ENCODE measurements at regions not wholly inside any gene's neighbourhood (a gene's known extent, or its start where the extent isn't known, plus 50 kb on each side); places are given as distances from the start of the nearest gene placed in this dataset.
"Not testable (repeated sequence)": the region's sequence is repeated elsewhere in the genome, so short reads cannot be mapped to it uniquely, and the experiment has no call there.

DNA sequence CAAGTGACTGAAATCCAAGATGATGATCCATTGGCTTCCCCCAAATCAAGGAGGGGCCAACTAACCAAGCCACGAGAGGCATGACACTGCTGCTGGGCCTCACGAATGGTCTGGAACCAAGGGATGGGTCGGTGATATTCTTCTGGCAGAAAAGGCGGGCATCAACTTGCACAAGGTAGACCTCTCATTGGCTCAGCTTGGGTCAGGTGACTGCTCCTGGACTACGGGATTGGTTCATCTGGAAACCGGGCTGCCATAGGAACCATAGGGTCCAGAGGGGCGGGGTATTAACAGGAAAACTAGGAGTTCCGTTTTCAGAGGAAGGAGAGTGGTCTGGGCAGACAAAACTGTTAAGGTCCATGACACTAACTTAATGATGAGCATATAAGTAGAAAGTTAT, 100.9 kb downstream of the TFAP2C start:
- DNase-seq, result no peak

DNA sequence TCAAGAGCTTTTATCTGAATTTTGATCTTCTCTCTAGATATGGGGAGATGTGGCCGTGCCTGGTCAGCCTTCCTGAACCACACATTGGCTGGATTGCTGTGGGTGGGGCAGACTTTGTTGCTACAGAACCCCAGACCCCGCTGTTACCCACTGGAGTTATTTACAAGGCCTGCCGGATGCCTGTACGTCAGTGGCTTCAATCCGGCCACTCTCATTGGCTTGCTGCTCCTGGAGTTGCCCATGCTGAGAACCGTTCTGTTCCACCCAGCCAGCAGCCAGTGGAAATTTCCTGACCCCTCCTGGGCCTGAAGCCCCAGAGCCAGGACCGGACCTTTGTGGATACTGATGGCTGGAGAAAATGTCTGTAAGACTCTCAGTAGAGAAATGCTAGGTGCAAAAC, 101.9 kb downstream of the TFAP2C start:
- DNase-seq, result no peak

DNA sequence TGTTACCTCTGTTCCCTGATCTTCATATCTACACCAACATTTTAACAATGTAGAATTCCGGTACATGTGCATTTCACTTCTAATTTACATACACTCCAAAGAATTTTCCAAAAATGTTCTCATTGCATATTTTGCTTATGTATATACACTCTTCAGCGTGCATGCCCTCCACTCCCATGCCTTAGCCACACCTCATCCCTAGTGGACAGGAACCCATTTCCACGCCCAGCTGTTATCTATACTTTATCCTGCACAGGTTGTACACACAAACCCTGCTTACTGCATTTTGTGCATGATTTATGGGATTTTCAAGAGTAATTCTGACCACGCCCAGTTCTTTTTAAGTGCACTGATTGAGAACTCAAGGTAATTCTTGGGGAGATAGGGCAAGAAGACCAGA, 102.4 kb downstream of the TFAP2C start:
- no peak for DNase-seq

DNA sequence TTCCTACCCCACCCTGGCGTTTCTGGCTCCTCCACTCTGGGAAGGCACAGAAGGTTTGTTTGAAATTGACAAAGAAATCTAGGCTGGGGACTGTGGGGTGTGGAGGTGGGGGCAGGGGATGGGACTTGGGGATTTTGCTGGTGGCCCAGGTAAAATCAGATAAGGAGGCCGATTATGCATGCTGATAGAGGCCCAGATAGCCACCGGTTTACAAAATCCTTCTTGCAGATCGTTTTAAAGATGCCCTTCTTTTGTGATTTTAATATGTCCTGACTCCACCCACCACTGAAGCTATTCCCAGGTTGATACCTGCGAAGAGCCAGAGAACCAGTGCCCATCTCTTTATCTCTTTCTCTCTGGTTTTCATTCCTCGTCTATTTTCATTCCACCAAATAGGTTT, 104.9 kb downstream of the TFAP2C start:
- DNase-seq, result no peak

- no peak for DNase-seq
Measured at GRCh38 chr20:56735084-56735642, 106.1 kb downstream of the TFAP2C start.

GRCh38 chr20:56736285-56736857, 107.3 kb downstream of the TFAP2C start:
- no peak for DNase-seq

DNA sequence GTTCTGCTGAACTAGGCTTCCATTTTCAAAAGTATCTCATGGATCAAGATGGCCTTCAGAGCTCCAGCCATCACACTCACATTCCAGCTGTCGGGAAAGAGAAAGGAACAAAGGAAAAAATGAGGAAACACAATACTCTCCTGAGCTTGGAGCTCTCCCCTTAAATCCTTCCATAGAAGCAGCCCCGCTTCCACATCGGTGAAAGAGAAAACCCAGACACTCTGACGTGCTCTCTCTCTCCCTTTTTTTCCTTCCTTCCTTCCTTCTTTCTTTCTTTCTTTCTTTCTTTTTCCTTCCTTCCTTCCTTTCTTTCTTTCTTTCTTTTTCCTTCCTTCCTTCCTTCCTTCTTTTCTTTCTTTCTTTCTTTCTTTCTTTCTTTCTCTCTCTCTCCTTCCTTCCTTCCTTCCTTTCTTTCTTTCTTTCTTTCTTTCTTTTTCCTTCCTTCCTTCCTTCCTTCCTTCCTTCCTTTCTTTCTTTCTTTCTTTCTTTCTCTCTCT, 115.3 kb downstream of the TFAP2C start:
- DNase-seq, result not testable (repeated sequence)

GRCh38 chr20:56748476-56749377, 119.6 kb downstream of the TFAP2C start:
- DNase-seq, result no peak

- no peak for DNase-seq
Measured at GRCh38 chr20:56750430-56750829, 121.3 kb downstream of the TFAP2C start.

DNA sequence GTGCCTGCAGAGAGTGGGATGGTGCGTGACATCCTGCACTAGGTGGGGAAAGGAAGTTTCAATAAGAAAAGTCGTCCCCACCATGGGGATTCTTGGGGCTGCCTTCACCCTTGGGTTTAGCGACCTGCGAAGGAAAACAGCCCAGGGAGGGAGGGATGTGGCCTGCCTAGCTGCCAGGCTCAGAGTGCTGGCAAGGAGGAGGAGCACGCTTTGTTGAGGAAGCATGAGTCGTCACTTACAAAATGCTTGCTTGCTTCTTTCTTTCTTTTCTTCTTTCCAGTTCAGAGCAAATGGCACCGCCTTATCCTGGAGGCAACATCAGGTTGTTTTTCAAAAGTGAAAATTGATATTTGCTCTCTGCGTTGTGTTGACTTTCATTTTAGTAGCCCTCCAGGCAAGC, 123.2 kb downstream of the TFAP2C start:
- no peak for DNase-seq

GRCh38 chr20:56755201-56755600, 126.1 kb downstream of the TFAP2C start:
- no peak for DNase-seq

- DNase-seq, result not testable (repeated sequence)
Measured at GRCh38 chr20:56756658-56757057, 127.6 kb downstream of the TFAP2C start.

DNA sequence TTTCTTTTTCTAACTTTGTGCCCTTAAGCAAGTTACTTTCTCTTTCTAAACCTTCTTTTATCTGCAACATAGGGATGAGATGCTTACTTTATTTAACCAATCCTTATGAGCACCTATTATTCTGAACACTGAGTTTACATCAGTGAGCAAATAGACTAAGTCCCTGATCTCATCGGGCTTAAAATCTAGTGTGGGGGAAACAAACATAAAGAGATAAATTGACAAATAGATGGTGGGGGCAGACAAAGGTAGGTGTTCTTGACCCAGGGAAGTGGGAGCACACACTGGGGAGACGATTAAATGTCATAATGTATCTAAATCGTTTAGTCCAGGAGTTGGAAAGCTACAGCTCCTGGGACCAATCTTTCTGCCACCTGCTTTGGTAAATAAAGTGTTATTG, 129.6 kb downstream of the TFAP2C start:
- no peak for DNase-seq

DNA sequence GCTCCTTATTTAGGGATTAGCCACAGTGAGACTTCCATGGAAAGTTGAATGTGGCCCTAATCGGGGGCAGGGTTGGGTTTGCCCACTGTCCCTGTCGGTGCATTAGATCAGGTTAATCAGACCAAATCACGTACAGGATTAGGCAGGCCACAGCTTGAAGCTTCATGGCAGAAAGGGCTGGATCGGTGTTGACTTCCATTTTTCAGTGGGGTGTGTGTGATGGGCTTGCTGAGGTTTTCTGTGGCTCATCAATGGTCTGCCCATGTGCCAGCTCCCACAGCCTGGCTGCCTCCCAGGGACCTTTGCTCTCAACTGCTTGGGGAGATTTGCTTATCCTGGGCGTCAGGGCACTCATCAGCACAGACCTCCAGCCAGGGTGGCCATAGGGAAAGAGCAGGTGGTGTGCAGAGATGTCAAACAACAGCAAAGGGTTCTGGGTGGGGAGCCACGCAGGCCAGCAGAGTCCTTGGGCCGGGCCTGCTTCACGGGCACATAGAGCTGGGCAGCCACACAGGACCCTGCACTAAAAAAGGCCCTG, 130.7 kb downstream of the TFAP2C start:
- no peak for DNase-seq

DNA sequence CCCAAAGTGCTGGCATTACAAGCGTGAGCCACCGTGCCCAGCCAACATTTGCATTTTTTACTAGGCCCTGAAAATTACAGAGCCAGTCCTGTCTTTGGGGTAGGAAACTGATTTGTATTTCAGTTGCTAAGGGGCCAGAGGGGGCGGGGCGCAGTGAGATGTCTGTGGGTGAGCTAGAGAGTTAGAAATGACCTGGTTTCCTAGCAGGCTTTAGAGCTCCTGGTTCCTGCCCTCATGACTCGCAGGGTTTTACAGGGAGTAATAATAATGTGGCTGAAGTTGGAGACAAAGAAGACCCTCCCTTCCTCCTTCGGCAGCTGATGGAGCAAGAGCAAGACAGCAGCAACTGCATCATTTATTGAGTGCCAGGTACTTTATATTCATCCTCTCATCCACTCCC, 131.5 kb downstream of the TFAP2C start:
- no peak for DNase-seq

GRCh38 chr20:56761393-56761792, 132.3 kb downstream of the TFAP2C start:
- no peak for DNase-seq

GRCh38 chr20:56762401-56762800, 133.3 kb downstream of the TFAP2C start:
- no peak for DNase-seq

GRCh38 chr20:56762829-56763228, 133.7 kb downstream of the TFAP2C start:
- no peak for DNase-seq

DNA sequence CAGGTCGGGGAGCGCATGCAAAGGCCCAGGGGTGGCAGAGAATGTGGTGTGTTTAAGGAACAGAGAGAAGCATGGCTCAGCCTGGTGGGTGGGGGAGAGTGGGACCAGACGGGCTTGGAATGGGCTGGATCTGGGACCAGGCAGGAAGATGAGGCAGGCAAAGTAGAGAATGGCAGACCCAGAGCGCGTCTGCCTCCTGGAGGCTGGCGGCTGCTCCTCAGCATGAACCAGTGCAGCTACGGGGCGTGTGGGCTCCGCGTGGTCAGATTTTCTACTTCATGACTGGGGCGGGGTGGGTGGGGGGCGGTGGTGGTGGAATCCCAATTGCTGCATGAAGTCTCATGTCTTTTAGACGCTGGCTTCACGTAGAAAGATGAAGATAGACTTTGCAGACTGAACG, 135.6 kb downstream of the TFAP2C start:
- DNase-seq, result no peak

GRCh38 chr20:56765172-56766073, 136.3 kb downstream of the TFAP2C start:
- no peak for DNase-seq

- DNase-seq, result no peak
Measured at GRCh38 chr20:56766528-56766927, 137.4 kb downstream of the TFAP2C start.

- no peak for DNase-seq
Measured at GRCh38 chr20:56769921-56770600, 141.0 kb downstream of the TFAP2C start.
